ENCODE measurements at regions not wholly inside any gene's neighbourhood (a gene's known extent, or its start where the extent isn't known, plus 50 kb on each side); places are given as distances from the start of the nearest gene placed in this dataset.

GRCh38 chr9:81227507-81228245, 461.7 kb downstream of the TLE1 start:
- no peak for DNase-seq
- H3K36me3 ChIP-seq = no peaks in the 10 kb centered on the region
- H3K27me3 ChIP-seq (ENCODE audit: insufficient read depth, low read depth, severe bottlenecking) = no peaks in the 10 kb centered on the region
- no peak overlapping the region for H3K4me3 ChIP-seq (ENCODE audit: low read depth, low read length)
- H3K9me3 ChIP-seq (ENCODE audit: severe bottlenecking) = peaks cover under 1% of the 10 kb centered on the region
- no peak overlapping the region for H3K27ac ChIP-seq
- TF ChIP-seq CTCF (IDR thresholded peaks at IDR 0.05; ENCODE audit: low read depth, low read length) = no peak

- no peaks in the 10 kb centered on the region for H3K27me3 ChIP-seq (ENCODE audit: insufficient read depth, low read depth, severe bottlenecking)
- DNase-seq = no peak
Observed at GRCh38 chr9:81225596-81225995, 463.8 kb downstream of the TLE1 start.

GRCh38 chr9:81224166-81225081, 464.9 kb downstream of the TLE1 start:
- Histone ChIP-seq H3K36me3 (no peaks in the 10 kb centered on the region), H3K4me3 (ENCODE audit: low read depth, low read length) (no peak overlapping the region), H3K9me3 (ENCODE audit: severe bottlenecking) (peaks cover 3% of the 10 kb centered on the region), H3K27ac (no peak overlapping the region), H3K27me3 (ENCODE audit: insufficient read depth, low read depth, severe bottlenecking) (no peaks in the 10 kb centered on the region)
- DNase-seq = peak; percentile 27
- no peak for TF ChIP-seq CTCF (IDR thresholded peaks at IDR 0.05; ENCODE audit: low read depth, low read length)

More at GRCh38 chr9:81225596-81225995, 463.8 kb downstream of the TLE1 start:
- Histone ChIP-seq H3K27ac (no peak overlapping the region), H3K4me3 (ENCODE audit: low read depth, low read length) (no peak overlapping the region), H3K9me3 (ENCODE audit: severe bottlenecking) (peaks cover 3% of the 10 kb centered on the region), H3K36me3 (no peaks in the 10 kb centered on the region)
- no peak for TF ChIP-seq CTCF (IDR thresholded peaks at IDR 0.05; ENCODE audit: low read depth, low read length)

GRCh38 chr9:81214975-81215374, 474.4 kb downstream of the TLE1 start:
- Histone ChIP-seq H3K4me3 (ENCODE audit: low read depth, low read length) (no peak overlapping the region), H3K27ac (no peak overlapping the region), H3K36me3 (no peaks in the 10 kb centered on the region), H3K27me3 (ENCODE audit: insufficient read depth, low read depth, severe bottlenecking) (no peaks in the 10 kb centered on the region), H3K9me3 (ENCODE audit: severe bottlenecking) (peaks cover 5% of the 10 kb centered on the region)
- DNase-seq = no peak
- no peak for TF ChIP-seq CTCF (IDR thresholded peaks at IDR 0.05; ENCODE audit: low read depth, low read length)

GRCh38 chr9:81213456-81213855, 475.9 kb downstream of the TLE1 start:
- no peaks in the 10 kb centered on the region for H3K27me3 ChIP-seq (ENCODE audit: insufficient read depth, low read depth, severe bottlenecking)
- no peaks in the 10 kb centered on the region for H3K36me3 ChIP-seq
- H3K27ac ChIP-seq = no peak overlapping the region
- H3K4me3 ChIP-seq (ENCODE audit: low read depth, low read length) = no peak overlapping the region
- no peak for DNase-seq
- TF ChIP-seq CTCF (IDR thresholded peaks at IDR 0.05; ENCODE audit: low read depth, low read length) = no peak
- peaks cover 5% of the 10 kb centered on the region for H3K9me3 ChIP-seq (ENCODE audit: severe bottlenecking)

All from WERI-Rb-1 (cell line).